ENCODE measurements at regions not wholly inside any gene's neighbourhood (a gene's known extent, or its start where the extent isn't known, plus 50 kb on each side); places are given as distances from the start of the nearest gene placed in this dataset.

DNA sequence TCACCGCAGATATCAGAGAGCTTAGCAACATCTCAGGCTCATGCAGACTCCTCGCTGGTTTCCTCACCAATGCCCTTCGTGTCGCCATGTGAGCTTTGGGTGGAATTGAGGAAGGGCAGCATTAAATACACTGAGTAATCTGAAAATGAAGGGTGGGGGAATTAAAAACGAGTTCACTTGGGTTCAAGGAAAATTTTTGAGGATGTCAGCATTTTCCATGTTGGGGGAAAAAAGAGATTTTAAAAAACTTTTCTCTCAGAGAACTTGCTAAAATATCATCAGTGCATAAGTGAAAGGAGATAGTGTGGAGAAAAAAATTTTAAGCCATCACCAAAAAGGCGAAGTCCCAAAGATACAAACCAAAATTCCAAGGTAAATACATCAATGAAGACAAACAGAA lies 359.3 kb downstream of the KCNRG start:
- Histone ChIP-seq H3K4me3 (ENCODE audit: low read length in 2 of 2) (no peak overlapping the region), H3K36me3 (ENCODE audit: control insufficient read depth in 2 of 2, insufficient read depth in 2 of 2, low read length in 2 of 2) (no peaks in the 10 kb centered on the region), H3K4me1 (ENCODE audit: control insufficient read depth, insufficient read depth, low read length) (no peaks in the 10 kb centered on the region), H3K9me3 (ENCODE audit: control insufficient read depth in 2 of 2, low read length in 2 of 2) (no peaks in the 10 kb centered on the region), H3K27ac (ENCODE audit: low read length) (no peak overlapping the region), H3K9ac (ENCODE audit: low read length in 2 of 2) (no peak overlapping the region), H3K27me3 (ENCODE audit: control insufficient read depth in 1 of 2, insufficient read depth in 2 of 2, low read length in 2 of 2) (no peaks in the 10 kb centered on the region)

DNA sequence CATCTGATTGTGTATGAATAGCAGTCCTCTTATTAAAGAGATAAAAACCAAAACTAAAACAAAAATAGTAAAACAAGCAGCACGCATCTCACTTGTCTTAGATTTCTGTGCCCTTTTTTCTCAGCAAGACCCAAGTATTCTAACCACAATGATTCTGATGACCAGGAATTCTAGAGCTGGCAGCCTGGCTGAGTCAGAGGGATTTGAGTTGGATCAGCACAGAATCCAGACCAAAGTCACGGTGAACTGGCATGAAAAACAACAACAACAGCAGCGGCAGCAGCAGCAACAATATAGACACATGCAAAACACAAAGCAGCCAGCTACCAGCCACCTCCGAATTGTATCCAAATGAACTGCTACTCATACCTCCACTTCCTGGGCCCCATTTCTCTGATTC lies 360.5 kb downstream of the KCNRG start:
- Histone ChIP-seq H3K36me3 (ENCODE audit: control insufficient read depth in 2 of 2, insufficient read depth in 2 of 2, low read length in 2 of 2) (no peaks in the 10 kb centered on the region), H3K9ac (ENCODE audit: low read length in 2 of 2) (no peak overlapping the region), H3K9me3 (ENCODE audit: control insufficient read depth in 2 of 2, low read length in 2 of 2) (no peaks in the 10 kb centered on the region), H3K4me3 (ENCODE audit: low read length in 2 of 2) (no peak overlapping the region), H3K27ac (ENCODE audit: low read length) (no peak overlapping the region), H3K4me1 (ENCODE audit: control insufficient read depth, insufficient read depth, low read length) (no peaks in the 10 kb centered on the region), H3K27me3 (ENCODE audit: control insufficient read depth in 1 of 2, insufficient read depth in 2 of 2, low read length in 2 of 2) (no peaks in the 10 kb centered on the region)

DNA sequence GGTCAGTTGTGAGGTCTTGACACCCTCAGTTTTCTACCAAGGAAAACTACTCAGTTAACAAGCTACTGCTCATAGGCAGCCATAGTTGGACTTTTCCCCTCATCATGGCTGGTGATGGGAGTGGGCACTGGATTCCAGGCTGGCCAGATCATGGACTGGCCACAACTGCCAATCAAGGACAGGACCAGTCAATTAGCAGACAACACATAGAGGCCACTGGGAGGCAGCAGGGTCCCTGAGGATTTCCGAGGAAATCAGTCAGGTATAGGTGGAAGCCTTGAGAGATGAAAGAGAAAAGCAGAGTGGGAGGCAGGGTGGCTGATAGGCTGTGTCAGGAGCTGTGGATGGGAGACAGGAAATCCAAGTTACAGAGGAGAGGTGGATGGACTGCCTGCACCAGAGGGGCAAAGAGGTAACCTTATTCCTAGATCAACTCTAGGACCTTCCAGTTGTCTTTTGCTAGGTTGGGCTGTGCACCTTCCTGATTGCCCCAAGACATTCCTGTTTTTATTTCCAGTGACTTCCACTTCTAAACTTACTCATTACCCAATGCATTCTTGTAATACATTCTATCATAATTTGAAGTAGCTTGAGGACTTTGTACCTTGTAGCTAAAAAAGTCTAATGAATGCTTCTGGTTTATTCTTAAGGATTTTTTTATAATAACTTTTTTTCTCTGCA lies 361.8 kb downstream of the KCNRG start:
- Histone ChIP-seq H3K27ac (ENCODE audit: low read length) (no peak overlapping the region), H3K9ac (ENCODE audit: low read length in 2 of 2) (no peak overlapping the region), H3K36me3 (ENCODE audit: control insufficient read depth in 2 of 2, insufficient read depth in 2 of 2, low read length in 2 of 2) (no peaks in the 10 kb centered on the region), H3K4me3 (ENCODE audit: low read length in 2 of 2) (no peak overlapping the region), H3K9me3 (ENCODE audit: control insufficient read depth in 2 of 2, low read length in 2 of 2) (peaks cover 0 to 2% of the 10 kb centered on the region in 2 donors), H3K27me3 (ENCODE audit: control insufficient read depth in 1 of 2, insufficient read depth in 2 of 2, low read length in 2 of 2) (no peaks in the 10 kb centered on the region), H3K4me1 (ENCODE audit: control insufficient read depth, insufficient read depth, low read length) (no peaks in the 10 kb centered on the region)

DNA sequence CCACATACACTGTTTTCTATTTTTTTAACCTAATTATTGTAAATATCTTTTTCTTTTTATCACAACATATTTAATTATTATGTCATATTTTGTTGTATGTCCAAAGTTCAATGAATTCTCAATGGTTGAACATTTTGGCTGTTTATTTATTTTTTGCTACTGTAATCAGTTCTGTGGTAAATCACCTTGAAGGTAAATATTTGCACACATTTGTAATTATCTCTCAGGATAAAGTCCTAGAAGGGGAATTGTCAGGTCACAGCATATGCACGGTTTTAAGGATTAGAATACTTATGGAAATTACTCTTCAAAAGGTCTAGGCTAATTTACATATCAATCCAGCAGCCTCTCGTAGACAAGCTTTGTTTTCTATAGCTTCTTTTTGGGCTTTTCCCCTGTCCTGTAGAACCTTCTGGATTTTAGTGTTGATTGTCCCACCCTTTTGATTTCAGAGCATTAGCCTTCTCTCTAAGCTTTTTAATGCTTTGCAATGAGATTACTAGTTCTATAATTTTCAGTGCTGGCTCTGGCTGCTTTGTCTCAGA lies 362.6 kb downstream of the KCNRG start:
- no peaks in the 10 kb centered on the region for H3K4me1 ChIP-seq (ENCODE audit: control insufficient read depth, insufficient read depth, low read length)
- no peaks in the 10 kb centered on the region for H3K27me3 ChIP-seq (ENCODE audit: control insufficient read depth in 1 of 2, insufficient read depth in 2 of 2, low read length in 2 of 2)
- H3K36me3 ChIP-seq (ENCODE audit: control insufficient read depth in 2 of 2, insufficient read depth in 2 of 2, low read length in 2 of 2) = no peaks in the 10 kb centered on the region
- no peak overlapping the region for H3K9ac ChIP-seq (ENCODE audit: low read length in 2 of 2)
- H3K27ac ChIP-seq (ENCODE audit: low read length) = no peak overlapping the region
- H3K9me3 ChIP-seq (ENCODE audit: control insufficient read depth in 2 of 2, low read length in 2 of 2) = peaks cover 0 to 2% of the 10 kb centered on the region in 2 donors
- H3K4me3 ChIP-seq (ENCODE audit: low read length in 2 of 2) = no peak overlapping the region

DNA sequence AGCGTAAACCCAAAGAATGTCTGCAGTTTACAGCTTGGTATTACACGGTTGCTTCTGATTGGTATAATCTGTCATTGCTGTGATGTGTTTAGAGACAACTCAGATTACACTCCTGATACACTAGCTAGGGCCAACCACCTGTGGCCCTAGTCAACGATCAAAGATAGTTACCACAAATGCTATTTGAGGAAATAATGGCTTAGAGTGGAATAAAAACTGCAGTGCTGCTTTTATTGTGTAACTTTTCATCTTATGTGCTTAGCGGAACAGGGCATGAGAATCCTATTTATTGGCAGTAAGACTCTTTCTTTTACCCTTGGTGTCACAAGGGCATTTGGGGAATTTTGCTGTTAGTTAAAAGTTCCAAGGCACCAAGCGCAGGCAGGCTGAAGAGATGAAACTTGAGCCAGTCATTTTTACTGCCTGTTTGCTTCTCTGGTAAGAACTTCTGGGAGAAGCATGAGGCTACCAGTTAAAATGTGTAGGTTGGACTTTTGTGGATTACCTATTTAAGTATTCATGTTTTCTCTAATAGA lies 363.3 kb downstream of the KCNRG start:
- no peaks in the 10 kb centered on the region for H3K27me3 ChIP-seq (ENCODE audit: control insufficient read depth in 1 of 2, insufficient read depth in 2 of 2, low read length in 2 of 2)
- no peak overlapping the region for H3K4me3 ChIP-seq (ENCODE audit: low read length in 2 of 2)
- H3K4me1 ChIP-seq (ENCODE audit: control insufficient read depth, insufficient read depth, low read length) = no peaks in the 10 kb centered on the region
- no peak overlapping the region for H3K9ac ChIP-seq (ENCODE audit: low read length in 2 of 2)
- no peaks in the 10 kb centered on the region for H3K36me3 ChIP-seq (ENCODE audit: control insufficient read depth in 2 of 2, insufficient read depth in 2 of 2, low read length in 2 of 2)
- H3K27ac ChIP-seq (ENCODE audit: low read length) = no peak overlapping the region
- H3K9me3 ChIP-seq (ENCODE audit: control insufficient read depth in 2 of 2, low read length in 2 of 2) = peaks cover 0 to 2% of the 10 kb centered on the region in 2 donors

DNA sequence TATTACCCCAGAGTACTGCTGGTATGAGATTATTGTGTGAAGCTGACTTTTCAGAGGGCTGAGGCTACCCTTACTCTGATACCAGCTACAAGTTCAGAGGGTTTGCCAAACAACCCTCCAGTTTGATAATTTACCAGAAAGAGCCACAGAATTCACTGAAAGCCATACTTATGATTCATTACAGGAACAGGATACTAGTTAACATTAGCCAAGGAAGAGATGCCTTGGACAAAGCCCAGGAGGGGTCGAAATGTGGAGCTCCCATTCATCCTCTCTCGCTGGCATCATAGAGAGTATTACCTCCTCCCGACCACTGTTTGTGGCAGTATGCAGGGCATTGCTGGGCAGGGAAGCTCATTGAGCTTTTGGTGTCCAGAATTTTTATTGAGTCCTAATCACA lies 364.3 kb downstream of the KCNRG start:
- Histone ChIP-seq H3K4me1 (ENCODE audit: control insufficient read depth, insufficient read depth, low read length) (no peaks in the 10 kb centered on the region), H3K4me3 (ENCODE audit: low read length in 2 of 2) (no peak overlapping the region), H3K27ac (ENCODE audit: low read length) (no peak overlapping the region), H3K9me3 (ENCODE audit: control insufficient read depth in 2 of 2, low read length in 2 of 2) (peaks cover 0 to 2% of the 10 kb centered on the region in 2 donors), H3K36me3 (ENCODE audit: control insufficient read depth in 2 of 2, insufficient read depth in 2 of 2, low read length in 2 of 2) (no peaks in the 10 kb centered on the region), H3K9ac (ENCODE audit: low read length in 2 of 2) (no peak overlapping the region), H3K27me3 (ENCODE audit: control insufficient read depth in 1 of 2, insufficient read depth in 2 of 2, low read length in 2 of 2) (no peaks in the 10 kb centered on the region)

DNA sequence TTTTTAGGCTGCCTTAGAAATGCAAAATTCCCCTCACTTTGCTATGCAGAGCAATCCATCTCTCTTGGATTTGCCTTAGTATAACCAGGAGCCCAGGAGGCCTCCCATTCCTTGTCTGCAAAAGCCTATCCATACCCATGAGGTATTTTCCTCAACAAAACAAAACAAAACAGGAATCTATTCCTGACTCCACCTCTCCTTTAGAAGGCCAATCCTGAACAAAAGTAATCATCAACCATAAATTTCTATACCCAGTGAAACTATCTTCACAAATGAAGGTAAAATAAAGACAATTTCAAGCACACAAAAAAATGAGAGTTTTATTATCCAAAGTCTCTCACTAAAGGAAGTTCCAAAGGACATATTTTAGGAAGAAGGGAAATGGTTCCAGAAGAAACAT lies 365.7 kb downstream of the KCNRG start:
- H3K27ac ChIP-seq (ENCODE audit: low read length) = no peak overlapping the region
- H3K4me3 ChIP-seq (ENCODE audit: low read length in 2 of 2) = no peak overlapping the region
- no peaks in the 10 kb centered on the region for H3K27me3 ChIP-seq (ENCODE audit: control insufficient read depth in 1 of 2, insufficient read depth in 2 of 2, low read length in 2 of 2)
- H3K4me1 ChIP-seq (ENCODE audit: control insufficient read depth, insufficient read depth, low read length) = no peaks in the 10 kb centered on the region
- no peaks in the 10 kb centered on the region for H3K36me3 ChIP-seq (ENCODE audit: control insufficient read depth in 2 of 2, insufficient read depth in 2 of 2, low read length in 2 of 2)
- no peak overlapping the region for H3K9ac ChIP-seq (ENCODE audit: low read length in 2 of 2)
- H3K9me3 ChIP-seq (ENCODE audit: control insufficient read depth in 2 of 2, low read length in 2 of 2) = peaks cover 0 to 2% of the 10 kb centered on the region in 2 donors

DNA sequence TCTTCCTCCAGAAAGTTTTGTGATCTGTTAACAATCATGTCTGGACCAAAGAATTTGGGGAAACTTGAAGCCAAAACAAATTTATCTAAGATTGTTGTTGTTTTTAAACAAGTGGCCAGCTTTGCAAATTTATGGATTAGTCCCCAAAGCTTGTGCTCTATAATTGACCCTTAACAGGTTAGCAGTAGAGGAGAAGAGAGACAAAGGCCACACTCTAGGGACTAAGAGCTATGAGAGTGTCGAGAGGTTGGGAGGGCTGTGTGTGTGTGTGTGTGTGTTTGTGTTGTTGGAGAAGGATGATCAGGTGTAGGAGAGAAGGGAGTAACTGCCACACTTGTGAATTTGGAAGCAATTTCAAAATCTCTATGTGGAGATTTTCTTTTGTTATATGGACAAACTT lies 367.3 kb downstream of the KCNRG start:
- no peak overlapping the region for H3K4me3 ChIP-seq (ENCODE audit: low read length in 2 of 2)
- H3K27ac ChIP-seq (ENCODE audit: low read length) = no peak overlapping the region
- H3K9me3 ChIP-seq (ENCODE audit: control insufficient read depth in 2 of 2, low read length in 2 of 2) = peaks cover 0 to 2% of the 10 kb centered on the region in 2 donors
- no peaks in the 10 kb centered on the region for H3K27me3 ChIP-seq (ENCODE audit: control insufficient read depth in 1 of 2, insufficient read depth in 2 of 2, low read length in 2 of 2)
- H3K9ac ChIP-seq (ENCODE audit: low read length in 2 of 2) = no peak overlapping the region
- no peaks in the 10 kb centered on the region for H3K36me3 ChIP-seq (ENCODE audit: control insufficient read depth in 2 of 2, insufficient read depth in 2 of 2, low read length in 2 of 2)
- no peaks in the 10 kb centered on the region for H3K4me1 ChIP-seq (ENCODE audit: control insufficient read depth, insufficient read depth, low read length)

DNA sequence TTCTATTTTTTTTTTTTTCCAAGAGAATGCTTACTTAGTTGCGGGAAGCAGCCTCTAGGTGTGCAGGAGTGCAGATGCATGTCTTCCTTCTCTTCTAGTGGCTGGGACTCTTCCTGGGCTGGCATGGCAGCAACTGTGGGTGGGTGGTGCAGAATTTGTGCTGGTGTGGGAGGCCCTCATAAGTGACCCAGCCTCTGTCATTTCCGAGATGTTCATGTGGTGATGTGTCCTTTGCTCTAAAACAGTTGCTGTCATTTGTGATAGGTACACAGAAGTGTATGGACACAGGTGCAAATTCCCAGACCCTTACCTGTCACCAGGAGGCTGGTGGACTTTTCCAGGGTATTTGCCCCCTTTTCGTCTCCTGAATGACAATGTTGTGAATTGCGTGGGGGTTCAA lies 367.7 kb downstream of the KCNRG start:
- Histone ChIP-seq H3K4me1 (ENCODE audit: control insufficient read depth, insufficient read depth, low read length) (no peaks in the 10 kb centered on the region), H3K4me3 (ENCODE audit: low read length in 2 of 2) (no peak overlapping the region), H3K36me3 (ENCODE audit: control insufficient read depth in 2 of 2, insufficient read depth in 2 of 2, low read length in 2 of 2) (no peaks in the 10 kb centered on the region), H3K27ac (ENCODE audit: low read length) (no peak overlapping the region), H3K9me3 (ENCODE audit: control insufficient read depth in 2 of 2, low read length in 2 of 2) (peaks cover 0 to 2% of the 10 kb centered on the region in 2 donors), H3K9ac (ENCODE audit: low read length in 2 of 2) (no peak overlapping the region), H3K27me3 (ENCODE audit: control insufficient read depth in 1 of 2, insufficient read depth in 2 of 2, low read length in 2 of 2) (no peaks in the 10 kb centered on the region)

DNA sequence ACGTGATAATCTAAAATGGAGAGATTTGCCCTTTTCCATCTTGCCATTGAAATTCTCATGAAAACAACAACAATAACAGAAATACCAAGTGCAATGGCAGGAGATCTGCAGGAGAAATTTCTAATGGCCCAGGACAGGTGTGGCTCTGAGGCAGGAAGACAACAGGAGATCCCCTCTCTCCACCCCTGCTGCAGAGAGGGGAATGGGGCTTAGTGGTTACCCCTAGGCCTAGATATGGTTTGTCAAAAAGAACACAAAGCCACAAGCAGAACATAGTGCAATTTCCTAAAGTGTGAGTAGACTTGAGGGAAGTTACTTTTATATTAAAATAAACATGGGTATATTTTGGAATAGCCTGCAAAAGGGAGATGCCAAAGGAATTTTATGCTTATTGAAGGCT lies 369.5 kb downstream of the KCNRG start:
- Histone ChIP-seq H3K4me1 (ENCODE audit: control insufficient read depth, insufficient read depth, low read length) (no peaks in the 10 kb centered on the region), H3K36me3 (ENCODE audit: control insufficient read depth in 2 of 2, insufficient read depth in 2 of 2, low read length in 2 of 2) (no peaks in the 10 kb centered on the region), H3K9me3 (ENCODE audit: control insufficient read depth in 2 of 2, low read length in 2 of 2) (peaks cover 0 to 2% of the 10 kb centered on the region in 2 donors), H3K4me3 (ENCODE audit: low read length in 2 of 2) (no peak overlapping the region), H3K9ac (ENCODE audit: low read length in 2 of 2) (no peak overlapping the region), H3K27ac (ENCODE audit: low read length) (no peak overlapping the region), H3K27me3 (ENCODE audit: control insufficient read depth in 1 of 2, insufficient read depth in 2 of 2, low read length in 2 of 2) (no peaks in the 10 kb centered on the region)

DNA sequence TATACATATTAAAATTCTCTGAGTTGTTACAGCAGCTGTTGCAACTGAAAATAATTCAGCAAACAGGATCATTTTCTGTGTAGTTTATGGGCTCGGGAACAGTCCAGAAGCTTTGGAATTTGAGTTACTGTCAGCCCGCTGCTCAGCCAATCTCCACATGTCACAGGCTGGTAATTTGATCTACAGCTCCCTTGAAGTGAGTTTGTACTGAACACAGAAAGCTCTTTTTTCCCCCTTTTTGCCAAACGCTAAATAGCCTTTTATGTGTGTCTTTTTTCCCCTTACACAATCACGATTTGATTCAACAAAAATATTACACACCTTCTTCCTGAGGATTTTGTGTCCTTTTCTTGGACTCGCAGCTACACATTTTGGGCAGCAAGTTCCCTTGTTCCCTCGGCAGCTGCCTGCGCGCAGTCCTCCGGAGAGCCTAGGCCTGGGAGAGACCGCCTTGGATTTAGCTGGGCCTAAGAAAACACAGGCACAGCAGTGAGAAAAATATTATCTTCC lies 371.4 kb downstream of the KCNRG start:
- Histone ChIP-seq H3K4me1 (ENCODE audit: control insufficient read depth, insufficient read depth, low read length) (no peaks in the 10 kb centered on the region), H3K27me3 (ENCODE audit: control insufficient read depth in 1 of 2, insufficient read depth in 2 of 2, low read length in 2 of 2) (no peaks in the 10 kb centered on the region), H3K36me3 (ENCODE audit: control insufficient read depth in 2 of 2, insufficient read depth in 2 of 2, low read length in 2 of 2) (no peaks in the 10 kb centered on the region), H3K9me3 (ENCODE audit: control insufficient read depth in 2 of 2, low read length in 2 of 2) (no peaks in the 10 kb centered on the region), H3K4me3 (ENCODE audit: low read length in 2 of 2) (no peak overlapping the region), H3K9ac (ENCODE audit: low read length in 2 of 2) (no peak overlapping the region), H3K27ac (ENCODE audit: low read length) (no peak overlapping the region)
